ENCODE measurements at regions not wholly inside any gene's neighbourhood (a gene's known extent, or its start where the extent isn't known, plus 50 kb on each side); places are given as distances from the start of the nearest gene placed in this dataset.
"Not testable (repeated sequence)": the region's sequence is repeated elsewhere in the genome, so short reads cannot be mapped to it uniquely, and the experiment has no call there.

DNA sequence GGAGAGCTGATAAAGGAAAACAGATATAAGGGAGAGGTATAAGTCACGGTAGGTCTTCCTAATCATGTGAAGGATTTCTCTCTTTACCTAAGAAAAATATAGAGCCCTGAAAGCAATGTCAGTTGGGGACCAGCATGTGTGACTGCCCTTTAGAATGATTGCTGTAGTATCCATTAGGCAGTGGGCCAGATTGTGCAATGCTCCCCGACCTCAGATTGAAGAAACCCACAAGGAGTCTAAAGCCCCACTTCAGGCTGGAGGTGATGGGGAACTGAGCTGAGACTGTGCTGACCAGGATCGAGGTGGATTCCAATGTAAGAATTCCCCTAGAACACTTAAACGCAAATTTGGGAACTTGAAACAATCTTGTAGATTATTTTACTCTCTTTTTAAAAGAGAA lies 614.4 kb downstream of the LIG4 start:
- H3K4me1 ChIP-seq: no peaks in the 10 kb centered on the region
- DNase-seq: no peak
- no peak overlapping the region for H3K27ac ChIP-seq
- intact Hi-C loops (cut with DNase I; ENCODE audit: low total_unique reads): no loop called here
- H3K4me3 ChIP-seq: no peak overlapping the region
- no peaks in the 10 kb centered on the region for H3K36me3 ChIP-seq
- no peaks in the 10 kb centered on the region for H3K9me3 ChIP-seq
- no peak for TF ChIP-seq POLR2A (IDR thresholded peaks at IDR 0.05)
- TF ChIP-seq, protein P1, sequence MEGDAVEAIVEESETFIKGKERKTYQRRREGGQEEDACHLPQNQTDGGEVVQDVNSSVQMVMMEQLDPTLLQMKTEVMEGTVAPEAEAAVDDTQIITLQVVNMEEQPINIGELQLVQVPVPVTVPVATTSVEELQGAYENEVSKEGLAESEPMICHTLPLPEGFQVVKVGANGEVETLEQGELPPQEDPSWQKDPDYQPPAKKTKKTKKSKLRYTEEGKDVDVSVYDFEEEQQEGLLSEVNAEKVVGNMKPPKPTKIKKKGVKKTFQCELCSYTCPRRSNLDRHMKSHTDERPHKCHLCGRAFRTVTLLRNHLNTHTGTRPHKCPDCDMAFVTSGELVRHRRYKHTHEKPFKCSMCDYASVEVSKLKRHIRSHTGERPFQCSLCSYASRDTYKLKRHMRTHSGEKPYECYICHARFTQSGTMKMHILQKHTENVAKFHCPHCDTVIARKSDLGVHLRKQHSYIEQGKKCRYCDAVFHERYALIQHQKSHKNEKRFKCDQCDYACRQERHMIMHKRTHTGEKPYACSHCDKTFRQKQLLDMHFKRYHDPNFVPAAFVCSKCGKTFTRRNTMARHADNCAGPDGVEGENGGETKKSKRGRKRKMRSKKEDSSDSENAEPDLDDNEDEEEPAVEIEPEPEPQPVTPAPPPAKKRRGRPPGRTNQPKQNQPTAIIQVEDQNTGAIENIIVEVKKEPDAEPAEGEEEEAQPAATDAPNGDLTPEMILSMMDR (IDR thresholded peaks at IDR 0.05): no peak
- no peaks in the 10 kb centered on the region for H3K27me3 ChIP-seq

DNA sequence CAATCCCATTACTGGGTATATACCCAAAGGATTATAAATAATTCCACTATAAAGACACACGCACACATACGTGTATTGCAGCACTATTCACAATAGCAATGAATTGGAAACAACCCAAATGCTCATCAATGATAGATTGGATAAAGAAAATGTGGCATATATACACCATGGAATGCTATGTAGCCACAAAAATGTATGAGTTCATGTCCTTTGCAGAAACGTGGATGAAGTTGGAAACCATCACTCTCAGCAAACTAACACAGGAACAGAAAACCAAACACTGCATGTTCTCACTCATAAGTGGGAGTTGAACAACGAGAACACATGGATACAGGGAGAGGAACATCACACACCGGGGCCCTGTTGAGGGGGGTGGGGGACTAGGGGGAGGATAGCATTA lies 619.0 kb downstream of the LIG4 start:
- DNase-seq; intact Hi-C loops (cut with DNase I; ENCODE audit: low total_unique reads); H3K27ac ChIP-seq; H3K4me3 ChIP-seq; H3K9me3 ChIP-seq; H3K4me1 ChIP-seq; H3K27me3 ChIP-seq; H3K36me3 ChIP-seq: not testable (repeated sequence)

DNA sequence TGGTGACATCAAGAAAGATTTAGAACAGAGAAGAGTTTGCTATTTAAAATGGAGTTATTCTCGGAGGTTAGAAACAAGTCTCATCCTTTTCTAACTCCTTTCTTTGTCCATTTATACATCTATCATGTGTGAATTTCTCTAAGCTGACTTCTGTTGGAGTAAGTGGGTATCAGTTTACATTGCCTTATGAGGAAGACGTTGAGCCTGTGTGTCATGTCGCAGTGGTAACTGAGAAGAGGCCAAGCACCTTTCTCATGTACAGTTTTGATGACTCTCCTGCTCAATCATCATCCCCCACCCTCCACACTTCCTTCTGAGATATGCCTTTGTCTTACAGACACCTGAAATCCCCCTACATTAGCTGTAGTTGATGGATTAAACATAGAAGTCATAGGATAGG lies 624.8 kb downstream of the LIG4 start:
- Histone ChIP-seq H3K4me1 (no peaks in the 10 kb centered on the region), H3K36me3 (no peaks in the 10 kb centered on the region), H3K9me3 (no peaks in the 10 kb centered on the region), H3K4me3 (no peak overlapping the region), H3K27me3 (no peaks in the 10 kb centered on the region), H3K27ac (no peak overlapping the region)
- no peak for TF ChIP-seq POLR2A (IDR thresholded peaks at IDR 0.05)
- TF ChIP-seq, protein P1 (IDR thresholded peaks at IDR 0.05): no peak
- no peak for DNase-seq
- intact Hi-C loops (cut with DNase I; ENCODE audit: low total_unique reads): no loop called here

DNA sequence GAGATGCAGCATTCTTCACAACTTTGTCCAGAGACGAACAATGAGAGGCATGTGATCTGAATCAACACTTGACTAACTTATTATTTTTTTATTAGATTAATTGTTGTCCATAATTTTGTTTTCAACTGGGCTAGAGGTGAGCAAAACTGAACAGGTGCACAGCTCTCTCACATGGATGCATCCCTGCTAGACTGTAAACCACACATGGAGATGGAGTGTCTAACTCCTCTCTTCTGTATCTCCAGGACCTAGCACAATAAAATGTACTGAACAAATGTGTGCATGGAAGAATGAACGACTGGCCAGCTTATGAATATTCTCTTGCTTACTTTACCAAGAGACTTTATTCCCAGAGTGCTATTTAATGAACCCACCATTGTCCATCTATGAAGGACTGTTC lies 627.7 kb downstream of the LIG4 start:
- no peaks in the 10 kb centered on the region for H3K9me3 ChIP-seq
- no peaks in the 10 kb centered on the region for H3K27me3 ChIP-seq
- intact Hi-C loops (cut with DNase I; ENCODE audit: low total_unique reads): no loop called here
- no peak overlapping the region for H3K4me3 ChIP-seq
- H3K27ac ChIP-seq: no peak overlapping the region
- TF ChIP-seq, protein P1 (IDR thresholded peaks at IDR 0.05): no peak
- TF ChIP-seq POLR2A (IDR thresholded peaks at IDR 0.05): no peak
- no peaks in the 10 kb centered on the region for H3K4me1 ChIP-seq
- no peaks in the 10 kb centered on the region for H3K36me3 ChIP-seq
- no peak for DNase-seq

DNA sequence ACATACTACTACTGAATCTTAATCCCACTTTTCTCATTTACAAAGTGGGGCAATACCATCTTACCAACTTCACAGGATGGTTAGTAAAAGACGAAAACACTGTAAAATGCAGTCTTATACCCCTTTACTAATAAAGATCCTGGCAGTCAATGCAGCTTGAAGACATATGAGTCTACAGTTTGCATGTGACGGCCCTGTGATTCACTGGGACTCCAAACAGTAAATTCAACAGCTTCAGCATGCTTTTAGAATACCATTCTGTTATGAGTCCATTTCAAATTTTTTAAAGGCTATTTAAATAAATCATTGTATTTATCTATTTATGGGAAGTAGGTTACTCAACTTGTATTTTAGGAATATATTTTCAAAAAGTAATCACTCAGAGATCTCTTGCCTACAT lies 629.1 kb downstream of the LIG4 start:
- no peaks in the 10 kb centered on the region for H3K9me3 ChIP-seq
- H3K27ac ChIP-seq: no peak overlapping the region
- no peaks in the 10 kb centered on the region for H3K36me3 ChIP-seq
- TF ChIP-seq, protein P1 (IDR thresholded peaks at IDR 0.05): no peak
- no peak for TF ChIP-seq POLR2A (IDR thresholded peaks at IDR 0.05)
- no peak overlapping the region for H3K4me3 ChIP-seq
- intact Hi-C loops (cut with DNase I; ENCODE audit: low total_unique reads): no loop called here
- no peaks in the 10 kb centered on the region for H3K4me1 ChIP-seq
- H3K27me3 ChIP-seq: no peaks in the 10 kb centered on the region
- DNase-seq: no peak

DNA sequence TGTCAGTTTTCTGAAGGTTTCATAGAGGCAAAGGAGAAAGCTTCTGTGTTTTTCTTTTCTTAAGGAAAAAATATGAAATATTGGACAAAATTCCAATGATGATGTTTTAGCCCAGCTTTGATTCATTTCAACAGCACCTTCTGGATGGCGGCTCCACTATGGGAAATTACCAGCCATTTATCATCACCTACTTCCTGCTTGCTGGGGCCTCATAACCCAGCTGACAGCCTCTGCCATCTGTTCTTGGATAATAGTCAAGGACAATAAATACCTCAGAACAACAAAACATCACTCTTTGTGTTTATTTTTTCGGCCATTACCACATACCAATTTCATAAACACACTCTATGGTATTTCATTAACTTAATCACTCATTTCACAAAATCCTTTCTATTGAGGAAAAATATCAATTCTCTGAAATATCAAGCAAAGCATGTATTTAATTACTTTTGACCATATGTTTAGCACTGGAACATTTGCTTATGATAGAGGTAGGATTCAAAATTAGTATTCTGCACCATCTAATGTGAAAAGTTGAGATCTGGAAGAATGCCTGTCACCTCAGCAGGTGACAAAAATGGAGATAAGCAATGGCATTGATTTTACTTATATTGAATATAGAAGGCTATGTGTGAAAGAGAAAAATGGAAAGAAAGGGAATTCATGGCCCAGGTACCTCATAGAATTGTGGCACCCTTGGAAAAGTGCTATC lies 629.7 kb downstream of the LIG4 start:
- no peaks in the 10 kb centered on the region for H3K27me3 ChIP-seq
- H3K4me1 ChIP-seq: no peaks in the 10 kb centered on the region
- TF ChIP-seq, protein P1 (IDR thresholded peaks at IDR 0.05): no peak
- no peak for TF ChIP-seq POLR2A (IDR thresholded peaks at IDR 0.05)
- no peak for DNase-seq
- no peaks in the 10 kb centered on the region for H3K36me3 ChIP-seq
- H3K27ac ChIP-seq: no peak overlapping the region
- no peaks in the 10 kb centered on the region for H3K9me3 ChIP-seq
- intact Hi-C loops (cut with DNase I; ENCODE audit: low total_unique reads): no loop called here
- no peak overlapping the region for H3K4me3 ChIP-seq
